ENCODE measurements at regions not wholly inside any gene's neighbourhood (a gene's known extent, or its start where the extent isn't known, plus 50 kb on each side); places are given as distances from the start of the nearest gene placed in this dataset.

DNA sequence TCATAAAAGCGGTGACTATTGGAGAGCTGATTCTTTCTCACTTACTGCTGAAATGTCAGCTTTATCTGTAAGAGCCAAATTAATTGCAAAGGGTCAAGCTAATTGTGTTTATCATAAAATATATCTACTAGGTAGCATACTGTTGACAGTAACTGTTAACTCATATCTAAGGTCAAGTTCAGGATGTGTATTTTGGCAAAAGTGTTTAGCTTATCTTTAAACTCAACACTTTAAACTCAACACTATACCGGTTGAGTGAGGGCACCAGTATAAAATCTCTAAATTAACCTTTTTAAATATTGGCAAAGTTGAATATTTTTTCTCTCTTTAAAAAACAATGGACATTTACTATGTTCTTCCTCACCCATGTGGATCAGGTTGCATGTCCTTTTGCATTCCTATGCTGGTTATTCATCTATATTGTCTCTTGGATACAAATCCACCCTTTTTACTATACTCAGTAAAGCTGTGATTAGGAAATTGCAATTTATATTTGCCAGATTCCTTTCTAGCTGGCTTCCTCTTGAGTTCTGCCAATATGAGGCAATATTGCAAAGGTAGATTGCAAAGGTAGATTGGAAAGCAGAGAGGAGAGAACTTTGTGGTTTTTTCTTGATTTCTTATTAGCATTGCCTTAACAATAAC, 344.6 kb upstream of the DCBLD2 start:
- TF ChIP-seq EZH2 (IDR thresholded peaks at IDR 0.05; ENCODE audit: borderline replicate concordance, low read depth, low read length, poor library complexity, severe bottlenecking), result no peak
- TF ChIP-seq, protein P1, sequence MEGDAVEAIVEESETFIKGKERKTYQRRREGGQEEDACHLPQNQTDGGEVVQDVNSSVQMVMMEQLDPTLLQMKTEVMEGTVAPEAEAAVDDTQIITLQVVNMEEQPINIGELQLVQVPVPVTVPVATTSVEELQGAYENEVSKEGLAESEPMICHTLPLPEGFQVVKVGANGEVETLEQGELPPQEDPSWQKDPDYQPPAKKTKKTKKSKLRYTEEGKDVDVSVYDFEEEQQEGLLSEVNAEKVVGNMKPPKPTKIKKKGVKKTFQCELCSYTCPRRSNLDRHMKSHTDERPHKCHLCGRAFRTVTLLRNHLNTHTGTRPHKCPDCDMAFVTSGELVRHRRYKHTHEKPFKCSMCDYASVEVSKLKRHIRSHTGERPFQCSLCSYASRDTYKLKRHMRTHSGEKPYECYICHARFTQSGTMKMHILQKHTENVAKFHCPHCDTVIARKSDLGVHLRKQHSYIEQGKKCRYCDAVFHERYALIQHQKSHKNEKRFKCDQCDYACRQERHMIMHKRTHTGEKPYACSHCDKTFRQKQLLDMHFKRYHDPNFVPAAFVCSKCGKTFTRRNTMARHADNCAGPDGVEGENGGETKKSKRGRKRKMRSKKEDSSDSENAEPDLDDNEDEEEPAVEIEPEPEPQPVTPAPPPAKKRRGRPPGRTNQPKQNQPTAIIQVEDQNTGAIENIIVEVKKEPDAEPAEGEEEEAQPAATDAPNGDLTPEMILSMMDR (conservative IDR thresholded peaks at IDR 0.05; ENCODE audit: low read depth, low read length), result no peak
